ENCODE measurements at regions not wholly inside any gene's neighbourhood (a gene's known extent, or its start where the extent isn't known, plus 50 kb on each side); places are given as distances from the start of the nearest gene placed in this dataset.

GRCh38 chr1:195789321-195789720 lies 818.9 kb downstream of the KCNT2 start:
- DNase-seq: no peak
- ATAC-seq: no peak
- intact Hi-C loops (cut with DNase I): no loop called here

- intact Hi-C loops (cut with DNase I): no loop called here
- ATAC-seq (no peak), DNase-seq (no peak)
These were observed 819.5 kb downstream of the KCNT2 start for GRCh38 chr1:195788721-195789120.

DNA sequence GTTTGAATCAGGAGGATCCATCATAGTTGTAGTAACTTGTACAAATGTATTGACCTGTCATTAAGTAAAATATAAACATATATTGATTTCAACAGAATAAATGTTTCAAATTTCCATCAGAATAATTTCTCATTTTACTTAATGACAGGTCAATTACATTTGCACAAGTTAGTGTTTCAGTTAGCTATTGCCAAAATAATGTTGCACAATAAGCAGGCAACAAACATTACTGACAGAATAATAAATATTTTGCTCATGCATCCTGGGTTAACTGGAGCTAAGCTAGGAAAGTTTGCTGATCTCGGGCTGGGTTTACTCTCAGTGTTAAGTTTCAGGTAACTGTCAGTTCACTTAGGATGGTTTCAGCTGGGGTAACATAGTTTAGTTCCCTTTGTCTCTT lies 822.4 kb downstream of the KCNT2 start:
- intact Hi-C loops (cut with DNase I): no loop called here
- ATAC-seq: no peak
- no peak for DNase-seq

- intact Hi-C loops (cut with DNase I): no loop called here
- no peak for DNase-seq
- no peak for ATAC-seq
These were observed 834.3 kb downstream of the KCNT2 start for GRCh38 chr1:195773931-195774330.

- intact Hi-C loops (cut with DNase I): no loop called here
These were observed 838.8 kb downstream of the KCNT2 start for GRCh38 chr1:195769461-195769860.

DNA sequence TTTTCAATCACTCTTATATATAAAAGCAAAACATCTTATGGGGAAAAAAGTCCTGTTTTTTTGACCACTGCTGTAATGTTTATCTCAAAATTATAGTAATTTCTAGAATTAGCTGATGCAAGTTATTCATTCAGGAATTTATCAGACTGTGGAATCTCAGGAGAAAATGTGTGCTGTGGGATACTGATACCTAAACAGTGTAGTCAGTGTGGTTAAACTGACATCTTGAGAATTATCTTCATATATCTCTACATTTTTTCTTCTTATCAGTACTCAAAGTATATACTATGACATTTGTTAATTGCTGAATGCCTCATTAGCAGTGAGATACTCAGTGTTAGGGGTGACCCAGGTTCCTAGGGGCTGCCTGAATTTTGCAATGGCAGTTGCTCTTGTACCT lies 839.3 kb downstream of the KCNT2 start:
- ATAC-seq: no peak
- intact Hi-C loops (cut with DNase I): no loop called here
- DNase-seq: no peak

More at GRCh38 chr1:195769461-195769860, 838.8 kb downstream of the KCNT2 start:
- ATAC-seq: no peak
- DNase-seq: no peak

DNA sequence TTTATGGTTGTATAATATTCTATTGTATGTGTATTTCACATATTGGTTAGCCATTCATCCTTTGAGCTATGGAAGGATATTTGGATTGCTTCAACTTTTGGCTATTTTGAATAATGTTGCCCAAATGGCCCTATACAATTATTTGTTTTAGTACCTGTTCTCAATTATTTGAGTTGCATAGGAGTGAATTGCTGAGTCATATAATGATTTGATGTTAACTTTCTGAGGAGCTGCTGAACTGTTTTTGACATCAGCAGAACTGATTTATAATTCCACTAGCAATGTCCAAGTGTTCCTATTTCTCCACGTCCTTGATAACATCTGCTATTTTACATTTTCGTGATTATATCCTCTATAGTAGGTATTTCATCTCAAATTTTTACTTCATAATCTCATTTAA lies 839.9 kb downstream of the KCNT2 start:
- intact Hi-C loops (cut with DNase I): no loop called here
- DNase-seq: no peak
- ATAC-seq: no peak

DNA sequence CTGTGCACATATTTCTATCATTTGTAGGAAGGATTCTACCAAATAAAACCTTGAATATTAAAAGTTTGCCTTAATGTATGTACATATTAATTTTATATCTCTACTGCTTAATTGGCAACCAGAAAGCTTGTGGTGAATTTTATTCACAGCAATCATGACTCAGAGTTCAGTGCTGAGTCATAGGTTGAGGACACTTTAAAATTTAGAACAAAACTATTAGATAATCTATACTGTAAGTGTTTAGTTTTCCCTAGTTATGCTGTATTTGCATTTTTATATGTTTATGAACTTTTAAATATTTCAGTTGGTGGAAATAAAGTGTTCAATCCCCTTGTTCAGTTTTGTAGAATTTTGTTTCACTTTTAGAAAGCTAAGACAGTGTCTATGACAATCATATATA lies 841.5 kb downstream of the KCNT2 start:
- no peak for ATAC-seq
- DNase-seq: no peak
- intact Hi-C loops (cut with DNase I): no loop called here

GRCh38 chr1:195765099-195765498 lies 843.1 kb downstream of the KCNT2 start:
- ATAC-seq (no peak), DNase-seq (no peak)
- intact Hi-C loops (cut with DNase I): no loop called here

- ATAC-seq (no peak), DNase-seq (no peak)
- intact Hi-C loops (cut with DNase I): no loop called here
These were observed 844.3 kb downstream of the KCNT2 start for GRCh38 chr1:195763907-195764374.

DNA sequence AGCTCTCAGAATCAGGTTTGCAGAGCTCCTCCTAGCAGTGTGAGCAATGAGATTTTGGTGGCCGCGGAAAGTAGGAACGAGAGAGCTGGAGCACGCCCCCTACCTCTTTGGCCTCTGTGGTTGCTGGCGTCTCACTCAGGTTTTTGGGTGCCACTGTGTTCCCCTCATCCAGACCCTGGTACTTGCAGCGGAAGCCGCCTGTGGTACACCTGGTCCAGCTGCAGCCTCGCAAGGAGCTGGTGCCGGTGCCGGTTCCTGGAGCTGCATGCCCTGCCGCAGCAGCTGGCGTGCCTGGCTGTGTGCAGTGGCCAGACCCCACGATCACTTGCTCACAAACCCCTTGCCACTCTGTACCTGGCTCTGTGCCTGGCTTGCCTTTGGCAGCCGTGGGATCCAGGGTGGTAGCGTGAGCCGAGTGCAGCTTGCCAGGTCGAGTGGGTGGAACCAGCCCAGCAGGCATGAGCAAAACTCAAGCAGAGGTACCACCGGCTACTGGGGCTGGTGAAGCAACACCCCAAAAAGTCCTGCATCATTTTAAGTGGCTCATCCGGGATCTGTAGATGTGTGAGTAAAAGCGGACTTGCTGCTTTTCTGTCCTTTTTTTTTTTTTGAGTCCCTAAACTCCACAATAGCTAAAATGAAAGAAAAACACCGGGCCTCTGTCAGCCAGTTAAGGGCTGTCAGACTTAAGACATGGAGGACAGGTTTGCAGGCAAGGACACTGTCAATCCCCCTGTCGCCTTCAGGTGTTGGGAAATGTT lies 844.9 kb downstream of the KCNT2 start:
- intact Hi-C loops (cut with DNase I): no loop called here
- DNase-seq (no peak), ATAC-seq (no peak)

GRCh38 chr1:195761104-195761503 lies 847.1 kb downstream of the KCNT2 start:
- intact Hi-C loops (cut with DNase I): no loop called here
- DNase-seq (no peak), ATAC-seq (no peak)

DNA sequence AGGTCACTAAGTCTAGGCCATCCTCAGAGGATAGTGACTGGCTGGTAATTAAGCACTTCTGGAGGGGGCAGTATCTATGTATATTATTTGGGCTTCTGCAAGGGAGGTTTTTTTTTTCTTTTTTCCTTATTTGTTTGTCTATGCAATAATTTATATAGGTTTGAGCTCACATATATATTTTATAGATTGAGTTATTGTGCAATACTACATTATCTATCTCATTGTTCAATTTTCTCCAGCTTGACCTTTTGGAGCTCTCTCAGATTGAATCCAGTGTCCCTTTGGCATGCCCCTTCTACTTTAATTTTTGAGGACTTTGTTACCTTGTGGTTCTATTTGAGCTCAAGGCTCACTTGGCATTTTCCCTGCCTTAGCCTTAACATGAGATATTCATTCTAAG lies 852.1 kb downstream of the KCNT2 start:
- DNase-seq (no peak), ATAC-seq (no peak)
- intact Hi-C loops (cut with DNase I): no loop called here

- ATAC-seq (no peak), DNase-seq (no peak)
- intact Hi-C loops (cut with DNase I): no loop called here
These were observed 853.4 kb downstream of the KCNT2 start for GRCh38 chr1:195754874-195755273.

GRCh38 chr1:195754303-195754702 lies 853.9 kb downstream of the KCNT2 start:
- intact Hi-C loops (cut with DNase I): no loop called here
- no peak for DNase-seq
- ATAC-seq: no peak

DNA sequence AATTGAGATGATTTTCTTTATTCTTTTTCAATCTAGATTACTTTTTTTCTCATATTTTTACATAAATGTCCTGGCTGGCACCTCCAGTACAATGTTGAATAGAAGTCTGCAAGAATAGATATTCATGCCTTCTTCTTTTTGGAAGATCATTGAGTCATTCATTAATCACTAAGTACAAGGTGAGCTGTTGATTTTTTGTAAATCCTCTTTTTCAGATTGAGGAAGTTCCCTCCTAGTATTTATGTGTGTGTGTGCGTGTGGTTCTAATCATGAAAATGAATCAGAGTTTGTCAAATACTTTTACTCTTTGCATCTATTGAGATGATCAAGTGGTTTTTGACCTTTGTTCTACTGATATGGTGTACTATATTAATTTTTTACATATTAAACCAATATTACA lies 859.3 kb downstream of the KCNT2 start:
- intact Hi-C loops (cut with DNase I): no loop called here
- ATAC-seq: no peak
- no peak for DNase-seq

GRCh38 chr1:195745189-195746010 lies 862.8 kb downstream of the KCNT2 start:
- ATAC-seq: no peak
- no peak for DNase-seq
- intact Hi-C loops (cut with DNase I): no loop called here

DNA sequence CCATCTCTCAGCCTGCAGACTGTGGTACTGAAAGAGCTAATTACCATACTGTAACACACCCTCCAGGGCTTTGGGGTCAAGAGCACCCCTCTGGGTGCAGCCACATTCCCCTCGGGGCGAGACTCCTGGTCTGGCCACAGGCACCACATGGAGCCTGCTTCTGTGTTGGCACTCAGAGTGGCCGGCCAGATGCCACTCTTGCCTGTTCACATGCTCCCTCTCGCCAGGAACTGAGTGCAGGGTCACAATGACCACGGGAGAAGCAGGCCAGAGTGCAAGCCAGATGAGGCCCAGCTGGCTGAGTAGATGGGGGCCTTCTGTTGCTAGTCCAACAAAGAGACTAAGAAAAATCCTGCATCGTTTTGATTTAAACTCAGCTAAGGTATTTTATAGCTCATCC lies 864.0 kb downstream of the KCNT2 start:
- intact Hi-C loops (cut with DNase I): no loop called here
- no peak for ATAC-seq
- DNase-seq: no peak

DNA sequence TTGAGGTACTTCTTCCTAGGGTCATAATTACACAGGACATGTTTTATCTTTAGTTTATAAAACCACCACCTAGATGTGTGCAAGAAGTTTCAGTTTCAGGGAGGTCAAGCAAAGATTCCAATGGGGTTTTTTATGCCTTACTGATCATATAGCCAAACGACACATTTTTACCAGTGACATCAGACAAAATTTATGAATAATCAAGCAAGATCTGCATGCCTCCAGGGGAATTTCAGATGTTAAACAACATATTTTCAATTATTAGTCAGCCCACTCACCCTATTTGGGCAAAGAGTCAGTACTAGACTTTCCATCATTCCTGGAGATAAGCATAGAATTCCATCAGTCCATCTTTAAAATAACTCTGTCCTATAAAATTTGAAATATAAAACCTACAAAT lies 867.4 kb downstream of the KCNT2 start:
- ATAC-seq (no peak), DNase-seq (no peak)
- intact Hi-C loops (cut with DNase I): no loop called here

GRCh38 chr1:195738966-195739650 lies 869.1 kb downstream of the KCNT2 start:
- intact Hi-C loops (cut with DNase I): no loop called here
- ATAC-seq: no peak
- no peak for DNase-seq

Measured in left cardiac atrium (tissue), 4 donors.